GM06990 (cell line): ENCODE measurements at regions not wholly inside any gene's neighbourhood (a gene's known extent, or its start where the extent isn't known, plus 50 kb on each side); places are given as distances from the start of the nearest gene placed in this dataset.

ENCODE experiments used
- DNase-seq: peaks from one replicate; pipeline ENCODE4 v3.0.0-alpha.2; 2011; ENCODE audit not compliant: insufficient read length; ENCODE audit errors: extremely low read depth
- H3K27me3 ChIP-seq: replicated peaks from 2 replicates; pipeline ENCODE4 v1.6.0; 2011; ENCODE audit warnings: low read length; ENCODE audit not compliant: control insufficient read depth, insufficient read depth
- H3K36me3 ChIP-seq: 2 replicates; pipeline ENCODE4 v1.5.1; 2011; ENCODE audit warnings: low read length; ENCODE audit not compliant: control insufficient read depth, insufficient read depth
- H3K4me3 ChIP-seq: replicated peaks from 2 replicates; pipeline ENCODE4 v1.5.1; 2011; ENCODE audit warnings: low read depth, mild to moderate bottlenecking, control low read depth, low read length
- CTCF ChIP-seq: IDR thresholded peaks from 2 replicates; pipeline ENCODE4 v1.5.1; 2011; ENCODE audit warnings: low read length, control low read depth, mild to moderate bottlenecking, inconsistent platforms; ENCODE audit not compliant: insufficient read depth, poor library complexity, severe bottlenecking

- H3K36me3 ChIP-seq, result no peaks in the 10 kb centered on the region
- DNase-seq, result no peak
- TF ChIP-seq CTCF, result no peak
These were observed 144.0 kb upstream of the SLC35B3 start for GRCh38 chr6:8579372-8579771.

GRCh38 chr6:8578006-8578405, 142.7 kb upstream of the SLC35B3 start:
- no peak for DNase-seq
- H3K4me3 ChIP-seq, result no peak overlapping the region
- H3K36me3 ChIP-seq, result no peaks in the 10 kb centered on the region
- no peak for TF ChIP-seq CTCF
- H3K27me3 ChIP-seq, result no peaks in the 10 kb centered on the region

More at GRCh38 chr6:8579372-8579771, 144.0 kb upstream of the SLC35B3 start:
- H3K4me3 ChIP-seq, result no peak overlapping the region
- no peaks in the 10 kb centered on the region for H3K27me3 ChIP-seq

GRCh38 chr6:8574749-8575468, 139.6 kb upstream of the SLC35B3 start:
- no peaks in the 10 kb centered on the region for H3K36me3 ChIP-seq
- no peak overlapping the region for H3K4me3 ChIP-seq
- H3K27me3 ChIP-seq, result no peaks in the 10 kb centered on the region
- DNase-seq, result no peak
- TF ChIP-seq CTCF, result no peak

- Histone ChIP-seq H3K4me3 (no peak overlapping the region), H3K36me3 (no peaks in the 10 kb centered on the region), H3K27me3 (no peaks in the 10 kb centered on the region)
- no peak for DNase-seq
- no peak for TF ChIP-seq CTCF
These were observed 139.0 kb upstream of the SLC35B3 start for GRCh38 chr6:8574311-8574710.

GRCh38 chr6:8570256-8570920, 135.0 kb upstream of the SLC35B3 start:
- H3K4me3 ChIP-seq, result no peak overlapping the region
- TF ChIP-seq CTCF, result no peak
- no peak for DNase-seq
- no peaks in the 10 kb centered on the region for H3K36me3 ChIP-seq
- H3K27me3 ChIP-seq, result no peaks in the 10 kb centered on the region

- TF ChIP-seq CTCF, result no peak
- H3K4me3 ChIP-seq, result no peak overlapping the region
- H3K27me3 ChIP-seq, result no peaks in the 10 kb centered on the region
- H3K36me3 ChIP-seq, result no peaks in the 10 kb centered on the region
- DNase-seq, result no peak
These were observed 126.8 kb upstream of the SLC35B3 start for GRCh38 chr6:8562125-8562524.
